IMR-90 (cell line): ENCODE measurements at regions not wholly inside any gene's neighbourhood (a gene's known extent, or its start where the extent isn't known, plus 50 kb on each side); places are given as distances from the start of the nearest gene placed in this dataset.

Experiments used
- ATAC-seq: fragments of 200-7000 bp; cut with Tn5 transposase; 2 replicates; pipeline ENCODE4 v1.9.1; 2020; ENCODE audit warnings: low read depth, mild to moderate bottlenecking, moderate library complexity
- BruUV-seq: library from RNA; stranded (reverse); fragments of 400-500 nt; replicated peaks from 2 replicates; lab custom pipeline; 2021; lab: Mats Ljungman, UMichigan
- CTCF ChIA-PET: fragments of 300-600 bp; formaldehyde crosslinking; extraction: SDS; loops from one replicate; lab custom pipeline; 2021; ENCODE audit warnings: antibody characterized with exemption; lab: Yijun Ruan, JAX
- POLR2A ChIA-PET: fragments of 300-600 bp; sonication (Branson Sonifier 250); formaldehyde crosslinking; loops from one replicate; lab custom pipeline; 2022; ENCODE audit warnings: antibody characterized with exemption; ENCODE audit not compliant: unreplicated experiment; lab: Charles Lee
- DNase-seq: peaks from one replicate; pipeline ENCODE4 v3.0.0; 2013
- H2AFZ ChIP-seq: replicated peaks from 2 replicates; pipeline ENCODE3; 2013; ENCODE audit warnings: low read length, mild to moderate bottlenecking; ENCODE audit not compliant: poor library complexity
- H2AK5ac ChIP-seq: 2 replicates; pipeline ENCODE4 v1.6.1; 2013; ENCODE audit warnings: low read depth, low read length, inconsistent platforms
- H2AK9ac ChIP-seq: replicated peaks from 2 replicates; pipeline ENCODE3; 2013; ENCODE audit warnings: mild to moderate bottlenecking, low read depth, low read length, moderate library complexity; ENCODE audit not compliant: poor library complexity
- H2BK120ac ChIP-seq: 2 replicates; pipeline ENCODE4 v1.6.1; 2013; ENCODE audit warnings: low read depth, low read length, inconsistent platforms
- H2BK15ac ChIP-seq: 3 replicates; pipeline ENCODE4 v1.6.1; 2013; ENCODE audit warnings: low read depth, low read length, inconsistent platforms
- H2BK20ac ChIP-seq: 2 replicates; pipeline ENCODE4 v1.6.1; 2013; ENCODE audit warnings: low read depth, mild to moderate bottlenecking, inconsistent platforms, low read length, moderate library complexity
- H2BK5ac ChIP-seq: 2 replicates; pipeline ENCODE4 v1.6.1; 2013; ENCODE audit warnings: mild to moderate bottlenecking, low read depth, low read length, inconsistent platforms; ENCODE audit not compliant: poor library complexity, severe bottlenecking
- H3K14ac ChIP-seq: replicated peaks from 2 replicates; pipeline ENCODE4 v1.6.1; 2013; ENCODE audit warnings: low read depth, low read length, inconsistent platforms
- H3K18ac ChIP-seq: 2 replicates; pipeline ENCODE4 v1.6.1; 2013; ENCODE audit warnings: low read depth, low read length, control low read depth
- H3K23ac ChIP-seq: 2 replicates; pipeline ENCODE4 v1.6.1; 2013; ENCODE audit warnings: low read depth, low read length, inconsistent platforms
- H3K27ac ChIP-seq: 2 replicates; pipeline ENCODE4 v1.5.1; 2013; ENCODE audit warnings: mild to moderate bottlenecking, control low read depth, low read length; ENCODE audit not compliant: insufficient read depth
- H3K27me3 ChIP-seq: 2 replicates; pipeline ENCODE4 v1.6.1; 2013; ENCODE audit warnings: low read length; ENCODE audit not compliant: control insufficient read depth, insufficient read depth
- H3K36me3 ChIP-seq: 2 replicates; pipeline ENCODE4 v1.6.1; 2013; ENCODE audit warnings: low read length, mixed read lengths; ENCODE audit not compliant: control insufficient read depth, insufficient read depth
- H3K4ac ChIP-seq: 2 replicates; pipeline ENCODE4 v1.6.1; 2013; ENCODE audit warnings: low read depth, low read length, inconsistent platforms
- H3K4me1 ChIP-seq: 2 replicates; pipeline ENCODE4 v1.6.1; 2013; ENCODE audit warnings: low read length, mixed read lengths; ENCODE audit not compliant: control insufficient read depth, insufficient read depth
- H3K4me2 ChIP-seq: 2 replicates; pipeline ENCODE4 v1.6.1; 2013; ENCODE audit warnings: low read depth, mild to moderate bottlenecking, control low read depth, low read length, moderate library complexity
- H3K4me3 ChIP-seq: 2 replicates; pipeline ENCODE4 v1.5.1; 2013; ENCODE audit warnings: low read depth, mild to moderate bottlenecking, control low read depth, low read length, moderate library complexity; ENCODE audit not compliant: insufficient read depth
- H3K56ac ChIP-seq: 2 replicates; pipeline ENCODE4 v1.6.1; 2013; ENCODE audit warnings: low read length, inconsistent platforms; ENCODE audit not compliant: insufficient read depth; ENCODE audit errors: extremely low read depth
- H3K79me1 ChIP-seq, 2 experiments: 2 replicates each; pipeline ENCODE4 v1.6.1; 2013; ENCODE audit warnings: low read length in 2 of 2, inconsistent platforms in 1 of 2, low read depth in 1 of 2
- H3K9ac ChIP-seq: 2 replicates; pipeline ENCODE4 v1.6.1; 2013; ENCODE audit warnings: low read depth, low read length, control low read depth
- H3K9me1 ChIP-seq: 2 replicates; pipeline ENCODE4 v1.6.1; 2013; ENCODE audit warnings: low read length, inconsistent platforms; ENCODE audit not compliant: insufficient read depth
- H3K9me3 ChIP-seq: 2 replicates; pipeline ENCODE4 v1.6.1; 2013; ENCODE audit warnings: low read length; ENCODE audit not compliant: control insufficient read depth, insufficient read depth
- H4K20me1 ChIP-seq: 2 replicates; pipeline ENCODE4 v1.6.1; 2013; ENCODE audit warnings: low read length, inconsistent platforms; ENCODE audit not compliant: insufficient read depth
- H4K5ac ChIP-seq: 2 replicates; pipeline ENCODE4 v1.6.1; 2013; ENCODE audit warnings: mild to moderate bottlenecking, low read depth, low read length, control low read depth
- H4K8ac ChIP-seq, 2 experiments: 2 replicates each; pipeline ENCODE4 v1.6.1; 2013; ENCODE audit warnings: low read depth in 2 of 2, low read length in 2 of 2, control low read depth in 1 of 2, inconsistent platforms in 1 of 2
- H4K91ac ChIP-seq: 2 replicates; pipeline ENCODE4 v1.6.1; 2013; ENCODE audit warnings: low read depth, low read length, inconsistent platforms; ENCODE audit not compliant: insufficient read depth
- BHLHE40 ChIP-seq: fragments of 150-350 bp; IDR thresholded peaks from 2 replicates; pipeline ENCODE4 v1.6.1; 2016; ENCODE audit warnings: mild to moderate bottlenecking, low read depth, low read length
- CHD1 ChIP-seq: IDR thresholded peaks from 2 replicates; pipeline ENCODE4 v1.6.1; 2012; ENCODE audit warnings: low read depth, low read length, improper control_type of control experiment
- MAZ ChIP-seq: IDR thresholded peaks from 2 replicates; pipeline ENCODE4 v1.6.1; 2012; ENCODE audit warnings: low read depth, mild to moderate bottlenecking, low read length, improper control_type of control experiment, moderate library complexity, borderline replicate concordance
- NFE2L2 ChIP-seq: fragments of 150-350 bp; IDR thresholded peaks from 2 replicates; pipeline ENCODE4 v1.6.1; 2016; ENCODE audit warnings: low read depth, mild to moderate bottlenecking, low read length
- POLR2A ChIP-seq: IDR thresholded peaks from 2 replicates; pipeline ENCODE4 v1.6.1; 2012; ENCODE audit warnings: mild to moderate bottlenecking, low read depth, low read length
- WGBS, 2 experiments: methylation state at CpG; one replicate each; pipeline versions ENCODE4 v1.1.5 to v1.1.7; 2013; ENCODE audit warnings: missing lambda C conversion rate in 2 of 2; ENCODE audit not compliant: insufficient read length in 1 of 2; ENCODE audit errors: extremely low coverage in 2 of 2; 5-methylcytosine and 5-hydroxymethylcytosine counted together
- dilution Hi-C: fragments of 300-500 bp; cut with HindIII; formaldehyde crosslinking; loops from one replicate; pipeline ENCODE4 v1.14.3; 2018; ENCODE audit warnings: low sequenced_read_pairs; ENCODE audit not compliant: unreplicated experiment
- in situ Hi-C: fragments of 300-500 bp; cut with MboI; formaldehyde crosslinking; loops from 3 replicates; pipeline ENCODE4 v1.14.3; 2019; ENCODE audit warnings: low sequenced_read_pairs, inconsistent platforms, mixed read lengths
- intact Hi-C: fragments of 100-400 bp; cut with micrococcal nuclease; formaldehyde crosslinking; loops from 2 replicates; pipeline ENCODE4 v1.10.0; 2022
- TF ChIP-seq, protein P1 (sequence below): conservative IDR thresholded peaks from 2 replicates; pipeline ENCODE4 v1.5.1; 2012; ENCODE audit warnings: mild to moderate bottlenecking, low read depth, low read length, improper control_type of control experiment

DNA sequence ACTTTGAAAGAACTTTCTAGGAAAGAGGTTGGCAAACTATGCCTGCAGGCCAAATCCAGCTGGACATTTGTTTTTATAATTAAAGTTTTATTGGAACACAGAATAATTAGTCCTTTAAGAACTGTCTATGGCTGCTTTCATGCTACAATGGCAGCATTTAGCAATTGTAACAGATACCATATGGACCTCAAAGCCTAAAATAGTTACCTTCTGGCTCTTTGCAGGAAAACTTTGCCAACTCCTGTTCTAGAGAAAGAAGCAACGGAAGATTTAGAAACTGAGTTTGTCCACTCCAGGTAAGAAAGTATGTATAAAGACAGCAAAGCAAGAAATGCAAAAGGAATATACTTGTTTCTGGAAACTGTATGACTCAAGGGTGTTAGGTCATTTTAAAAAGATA lies 281.7 kb upstream of the TRPM3 start:
- Histone ChIP-seq H3K27ac (no peak overlapping the region), H2BK5ac (no peak overlapping the region), H3K9ac (no peak overlapping the region), H3K27me3 (no peaks in the 10 kb centered on the region), H4K20me1 (no peaks in the 10 kb centered on the region), H3K56ac (no peak overlapping the region), H3K9me3 (no peaks in the 10 kb centered on the region), H3K4me2 (no peak overlapping the region), H2BK15ac (no peak overlapping the region), H2AK5ac (no peak overlapping the region), H3K14ac (no peak overlapping the region), H2BK120ac (no peak overlapping the region), H3K23ac (no peak overlapping the region), H3K9me1 (no peaks in the 10 kb centered on the region), H3K4ac (no peak overlapping the region), H2AK9ac (no peak overlapping the region), H4K91ac (no peak overlapping the region), H3K79me1 (no peaks in the 10 kb centered on the region), H4K5ac (no peak overlapping the region), H3K18ac (no peak overlapping the region), H3K4me1 (no peaks in the 10 kb centered on the region), H2BK20ac (no peak overlapping the region), H4K8ac (no peak overlapping the region), H3K4me3 (no peak overlapping the region), H2AFZ (no peak overlapping the region), H3K36me3 (no peaks in the 10 kb centered on the region)
- TF ChIP-seq, protein P1, sequence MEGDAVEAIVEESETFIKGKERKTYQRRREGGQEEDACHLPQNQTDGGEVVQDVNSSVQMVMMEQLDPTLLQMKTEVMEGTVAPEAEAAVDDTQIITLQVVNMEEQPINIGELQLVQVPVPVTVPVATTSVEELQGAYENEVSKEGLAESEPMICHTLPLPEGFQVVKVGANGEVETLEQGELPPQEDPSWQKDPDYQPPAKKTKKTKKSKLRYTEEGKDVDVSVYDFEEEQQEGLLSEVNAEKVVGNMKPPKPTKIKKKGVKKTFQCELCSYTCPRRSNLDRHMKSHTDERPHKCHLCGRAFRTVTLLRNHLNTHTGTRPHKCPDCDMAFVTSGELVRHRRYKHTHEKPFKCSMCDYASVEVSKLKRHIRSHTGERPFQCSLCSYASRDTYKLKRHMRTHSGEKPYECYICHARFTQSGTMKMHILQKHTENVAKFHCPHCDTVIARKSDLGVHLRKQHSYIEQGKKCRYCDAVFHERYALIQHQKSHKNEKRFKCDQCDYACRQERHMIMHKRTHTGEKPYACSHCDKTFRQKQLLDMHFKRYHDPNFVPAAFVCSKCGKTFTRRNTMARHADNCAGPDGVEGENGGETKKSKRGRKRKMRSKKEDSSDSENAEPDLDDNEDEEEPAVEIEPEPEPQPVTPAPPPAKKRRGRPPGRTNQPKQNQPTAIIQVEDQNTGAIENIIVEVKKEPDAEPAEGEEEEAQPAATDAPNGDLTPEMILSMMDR, result no peak
- no peak for TF ChIP-seq MAZ
- TF ChIP-seq NFE2L2, result no peak
- no peak for TF ChIP-seq POLR2A
- no peak for TF ChIP-seq CHD1
- TF ChIP-seq BHLHE40, result no peak
- DNase-seq, result no peak
- ATAC-seq, result no peak
- ChIA-PET POLR2A (no interaction called here), CTCF (no interaction called here)
- no CpG with 5 or more reads among the region's 1 CpG for WGBS, 2 experiments
- dilution Hi-C loops, result no loop called here
- in situ Hi-C loops, result no loop called here
- no TSS peak for BruUV-seq
- intact Hi-C loops, result loop anchor here (1.0 kb wide), 1 partner anchor 12 kb away; no protein-coding TSS in a partner anchor
